PC-9 (cell line): ENCODE measurements at regions not wholly inside any gene's neighbourhood (a gene's known extent, or its start where the extent isn't known, plus 50 kb on each side); places are given as distances from the start of the nearest gene placed in this dataset.

Experiments used
- EZH2 ChIP-seq: fragments of 200-600 bp; sonication (generic); IDR thresholded peaks from 2 replicates; pipeline ENCODE4 v1.8.0; 2017; ENCODE audit warnings: antibody characterized with exemption, low read depth
- TF ChIP-seq, protein P1 (sequence below): fragments of 200-600 bp; sonication (generic); conservative IDR thresholded peaks from 2 replicates; pipeline ENCODE4 v1.6.1; 2017; ENCODE audit warnings: mixed run types, antibody characterized with exemption, mild to moderate bottlenecking, moderate library complexity

DNA sequence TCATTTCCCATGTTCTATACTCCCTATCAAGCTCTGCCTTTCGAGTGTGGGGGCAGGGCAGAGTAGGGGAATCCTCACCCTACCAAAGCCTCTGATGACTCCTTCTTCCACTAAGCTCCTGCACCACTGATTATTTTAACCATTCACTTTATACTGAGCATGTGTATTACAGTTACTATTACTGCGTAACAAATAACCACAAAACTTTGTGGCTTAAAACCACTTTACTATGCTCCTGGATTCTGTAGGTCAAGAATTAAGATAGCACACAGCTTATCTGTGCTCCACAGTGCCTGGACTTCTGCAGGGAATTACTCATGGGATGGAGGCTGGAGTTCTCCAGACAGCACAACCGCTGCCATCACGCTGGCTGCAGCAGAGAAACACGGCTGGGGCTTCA is 117.4 kb upstream of the DNAJC10 start:
- TF ChIP-seq, protein P1, sequence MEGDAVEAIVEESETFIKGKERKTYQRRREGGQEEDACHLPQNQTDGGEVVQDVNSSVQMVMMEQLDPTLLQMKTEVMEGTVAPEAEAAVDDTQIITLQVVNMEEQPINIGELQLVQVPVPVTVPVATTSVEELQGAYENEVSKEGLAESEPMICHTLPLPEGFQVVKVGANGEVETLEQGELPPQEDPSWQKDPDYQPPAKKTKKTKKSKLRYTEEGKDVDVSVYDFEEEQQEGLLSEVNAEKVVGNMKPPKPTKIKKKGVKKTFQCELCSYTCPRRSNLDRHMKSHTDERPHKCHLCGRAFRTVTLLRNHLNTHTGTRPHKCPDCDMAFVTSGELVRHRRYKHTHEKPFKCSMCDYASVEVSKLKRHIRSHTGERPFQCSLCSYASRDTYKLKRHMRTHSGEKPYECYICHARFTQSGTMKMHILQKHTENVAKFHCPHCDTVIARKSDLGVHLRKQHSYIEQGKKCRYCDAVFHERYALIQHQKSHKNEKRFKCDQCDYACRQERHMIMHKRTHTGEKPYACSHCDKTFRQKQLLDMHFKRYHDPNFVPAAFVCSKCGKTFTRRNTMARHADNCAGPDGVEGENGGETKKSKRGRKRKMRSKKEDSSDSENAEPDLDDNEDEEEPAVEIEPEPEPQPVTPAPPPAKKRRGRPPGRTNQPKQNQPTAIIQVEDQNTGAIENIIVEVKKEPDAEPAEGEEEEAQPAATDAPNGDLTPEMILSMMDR = no peak
- TF ChIP-seq EZH2 = no peak
